GM12874 (cell line): ENCODE measurements at regions not wholly inside any gene's neighbourhood (a gene's known extent, or its start where the extent isn't known, plus 50 kb on each side); places are given as distances from the start of the nearest gene placed in this dataset.

Source experiments
- CTCF ChIP-seq: IDR thresholded peaks from 2 replicates; pipeline ENCODE4 v1.5.1; 2011; ENCODE audit warnings: low read depth, mild to moderate bottlenecking, control low read depth, low read length, moderate library complexity; ENCODE audit not compliant: insufficient read depth

- no peak for TF ChIP-seq CTCF
These were observed 108.6 kb upstream of the TRIM2 start for GRCh38 chr4:153095448-153096204.

DNA sequence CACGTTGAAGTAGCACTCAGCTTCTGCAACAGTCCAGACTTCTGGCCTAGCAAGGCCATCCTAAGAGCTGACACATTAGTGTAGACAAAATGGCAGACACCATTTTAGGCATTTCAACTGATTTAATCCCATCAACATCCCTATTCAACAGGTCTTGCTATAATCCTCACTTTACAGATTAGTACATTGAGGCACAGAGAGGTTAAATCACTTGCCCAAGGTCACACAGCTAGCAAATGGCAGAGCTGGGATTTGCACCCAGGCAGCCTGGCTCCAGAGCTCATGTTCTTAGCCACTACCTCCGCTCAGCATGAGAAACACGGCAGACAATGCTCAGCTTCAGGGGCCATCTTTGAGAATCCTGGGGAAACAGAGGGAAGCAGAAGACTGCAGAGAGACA, 107.9 kb upstream of the TRIM2 start:
- no peak for TF ChIP-seq CTCF

DNA sequence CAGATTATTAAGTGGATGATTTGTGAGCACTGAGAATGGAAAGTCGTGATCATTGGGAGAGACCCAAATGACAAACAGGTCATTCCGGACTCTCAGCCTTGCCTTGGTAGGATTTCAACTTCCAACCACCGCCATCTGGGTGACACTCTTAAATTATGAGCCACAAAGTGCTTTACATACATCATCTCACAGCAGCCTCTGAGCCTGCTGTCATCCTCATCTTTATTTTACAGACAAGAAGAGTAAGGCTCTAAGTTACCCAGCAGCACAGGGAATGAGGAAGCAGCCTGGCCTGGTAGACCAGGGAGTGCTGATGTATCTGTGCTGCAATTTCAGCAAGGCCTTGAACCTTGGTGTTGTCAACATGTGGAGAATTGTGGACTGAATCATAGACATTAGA, 105.8 kb upstream of the TRIM2 start:
- TF ChIP-seq CTCF: no peak

DNA sequence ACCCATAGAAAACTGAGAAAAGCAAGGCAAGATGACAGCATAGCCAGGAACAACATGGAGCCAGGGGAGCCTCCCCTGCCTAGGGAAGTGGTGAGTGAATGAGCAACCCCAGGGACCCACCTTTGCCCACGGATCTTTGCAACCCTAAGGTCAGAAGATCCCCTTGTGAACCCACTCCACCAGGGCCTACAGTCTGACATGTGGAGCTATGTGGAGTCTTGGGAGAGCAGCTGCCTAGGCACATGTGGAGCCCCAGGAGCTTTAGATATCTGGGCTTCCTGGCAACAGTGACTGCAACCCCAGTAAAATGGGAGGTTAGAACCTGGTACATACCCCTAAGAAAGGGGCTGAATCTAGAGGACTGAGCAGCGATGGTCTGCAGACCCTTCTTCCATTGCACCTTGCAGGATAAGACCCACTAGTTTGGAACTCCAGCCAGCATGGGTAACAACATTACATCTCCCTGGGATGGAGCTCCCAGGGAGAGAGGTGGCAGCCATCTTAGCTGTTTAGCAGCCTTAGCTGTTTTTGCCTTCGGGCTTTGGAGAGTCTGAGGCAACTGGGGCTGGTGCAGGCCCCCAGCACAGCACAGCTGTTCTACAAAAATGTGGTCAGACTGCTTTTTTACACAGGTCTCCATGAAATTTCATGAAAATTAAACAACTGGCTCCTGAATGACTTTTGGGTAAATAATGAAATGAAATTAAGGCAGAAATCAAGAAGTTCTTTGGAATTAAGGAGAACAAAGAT, 104.7 kb upstream of the TRIM2 start:
- TF ChIP-seq CTCF: no peak

DNA sequence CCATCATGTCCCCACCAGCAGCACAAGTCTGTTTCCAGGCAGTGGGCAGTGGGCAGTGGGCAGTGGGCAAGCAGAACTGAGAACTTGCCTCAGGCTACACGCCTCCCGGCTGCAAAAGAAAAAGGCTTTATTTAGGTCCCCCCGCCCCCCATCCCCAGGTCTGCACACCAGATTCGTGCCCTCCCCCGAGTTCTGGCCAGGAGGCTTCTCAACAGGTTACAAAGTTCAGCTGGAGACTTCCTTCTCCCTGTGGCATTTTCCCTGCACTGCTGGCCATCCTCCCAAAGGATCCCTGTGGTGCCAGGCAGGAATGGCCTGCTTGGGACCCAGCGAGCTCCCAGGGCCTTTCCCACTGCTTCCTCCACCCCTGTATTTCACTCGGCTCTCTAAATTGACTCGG, 97.0 kb upstream of the TRIM2 start:
- TF ChIP-seq CTCF: no peak

DNA sequence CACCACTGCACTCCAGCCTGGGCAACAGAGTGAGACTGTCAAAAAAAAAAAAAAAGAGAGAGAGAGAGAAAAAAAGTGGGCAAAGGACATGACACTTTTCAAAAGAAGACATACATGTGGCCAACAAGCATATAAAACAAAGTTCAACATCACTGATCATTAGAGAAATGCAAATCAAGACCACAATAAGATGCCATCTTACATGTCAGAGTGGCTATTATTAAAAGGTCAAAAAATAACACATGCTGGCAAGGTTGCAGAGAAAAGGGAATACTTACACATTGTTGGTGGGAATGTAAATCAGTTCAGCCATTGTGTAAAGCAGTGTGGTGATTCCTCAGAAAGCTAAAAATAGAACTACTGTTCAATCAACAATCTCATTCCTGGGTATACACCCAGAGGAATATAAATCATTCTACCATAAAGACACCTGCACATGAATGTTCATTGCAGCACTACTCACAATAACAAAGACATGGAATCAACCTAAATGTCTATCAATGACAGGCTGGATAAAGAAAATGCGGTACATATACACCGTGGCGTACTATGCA, 94.9 kb upstream of the TRIM2 start:
- TF ChIP-seq CTCF: no peak

- no peak for TF ChIP-seq CTCF
These were observed 93.5 kb upstream of the TRIM2 start for GRCh38 chr4:153110739-153111138.
